ENCODE measurements at regions not wholly inside any gene's neighbourhood (a gene's known extent, or its start where the extent isn't known, plus 50 kb on each side); places are given as distances from the start of the nearest gene placed in this dataset.
A peak's percentile ranks its signal among the peaks of the same experiment; 100 is the strongest.

DNA sequence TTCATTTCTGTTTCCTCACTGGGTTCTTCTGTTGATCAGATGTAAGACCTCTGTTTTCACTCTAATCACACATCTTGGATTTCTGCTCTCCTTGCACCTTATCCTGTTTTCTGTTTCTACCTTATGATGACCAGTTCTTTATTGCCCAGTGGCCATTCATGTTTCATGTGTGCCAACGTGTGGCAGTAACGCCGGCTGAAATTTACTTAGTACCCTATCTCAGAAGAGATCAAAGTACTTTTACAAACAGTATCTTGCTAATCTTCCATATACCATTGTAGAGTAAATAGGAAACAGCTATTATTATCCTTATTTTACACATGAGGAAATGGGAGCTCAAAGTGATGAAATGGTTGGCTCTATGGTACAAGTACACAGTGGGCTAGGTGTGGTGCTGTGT is 74.0 kb downstream of the GATA3 start:
- no peaks in the 10 kb centered on the region for H3K9me3 ChIP-seq (ENCODE audit: low read depth, low read length)
- no peak overlapping the region for H3K4me3 ChIP-seq (ENCODE audit: low read length)
- peaks cover 24% of the 10 kb centered on the region for H3K27me3 ChIP-seq (ENCODE audit: insufficient read depth, low read length)
- H3K4me1 ChIP-seq (ENCODE audit: insufficient read depth, low read length), result peaks cover 6% of the 10 kb centered on the region

DNA sequence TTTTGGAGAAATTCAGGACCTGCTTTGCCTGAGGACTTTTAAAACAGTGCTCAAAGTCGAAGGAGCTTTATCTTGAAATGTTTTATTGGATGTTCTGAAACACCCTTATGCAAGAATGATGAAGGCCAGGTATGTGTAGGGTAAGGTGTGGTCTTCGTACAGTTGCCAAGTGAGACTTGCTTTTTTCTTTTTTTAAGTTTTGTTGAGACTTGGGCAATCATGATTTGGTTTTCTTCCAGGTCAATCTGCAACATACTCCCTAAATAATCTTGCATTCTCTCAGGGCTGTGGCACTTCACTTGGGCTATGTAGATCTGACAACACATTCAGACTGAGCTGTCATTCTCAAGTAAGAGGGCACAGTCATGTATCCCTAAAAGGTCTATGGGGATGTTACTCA is 75.0 kb downstream of the GATA3 start:
- Histone ChIP-seq H3K9me3 (ENCODE audit: low read depth, low read length) (no peaks in the 10 kb centered on the region), H3K4me3 (ENCODE audit: low read length) (no peak overlapping the region), H3K27me3 (ENCODE audit: insufficient read depth, low read length) (peaks cover 28% of the 10 kb centered on the region), H3K4me1 (ENCODE audit: insufficient read depth, low read length) (peaks cover 6% of the 10 kb centered on the region)

DNA sequence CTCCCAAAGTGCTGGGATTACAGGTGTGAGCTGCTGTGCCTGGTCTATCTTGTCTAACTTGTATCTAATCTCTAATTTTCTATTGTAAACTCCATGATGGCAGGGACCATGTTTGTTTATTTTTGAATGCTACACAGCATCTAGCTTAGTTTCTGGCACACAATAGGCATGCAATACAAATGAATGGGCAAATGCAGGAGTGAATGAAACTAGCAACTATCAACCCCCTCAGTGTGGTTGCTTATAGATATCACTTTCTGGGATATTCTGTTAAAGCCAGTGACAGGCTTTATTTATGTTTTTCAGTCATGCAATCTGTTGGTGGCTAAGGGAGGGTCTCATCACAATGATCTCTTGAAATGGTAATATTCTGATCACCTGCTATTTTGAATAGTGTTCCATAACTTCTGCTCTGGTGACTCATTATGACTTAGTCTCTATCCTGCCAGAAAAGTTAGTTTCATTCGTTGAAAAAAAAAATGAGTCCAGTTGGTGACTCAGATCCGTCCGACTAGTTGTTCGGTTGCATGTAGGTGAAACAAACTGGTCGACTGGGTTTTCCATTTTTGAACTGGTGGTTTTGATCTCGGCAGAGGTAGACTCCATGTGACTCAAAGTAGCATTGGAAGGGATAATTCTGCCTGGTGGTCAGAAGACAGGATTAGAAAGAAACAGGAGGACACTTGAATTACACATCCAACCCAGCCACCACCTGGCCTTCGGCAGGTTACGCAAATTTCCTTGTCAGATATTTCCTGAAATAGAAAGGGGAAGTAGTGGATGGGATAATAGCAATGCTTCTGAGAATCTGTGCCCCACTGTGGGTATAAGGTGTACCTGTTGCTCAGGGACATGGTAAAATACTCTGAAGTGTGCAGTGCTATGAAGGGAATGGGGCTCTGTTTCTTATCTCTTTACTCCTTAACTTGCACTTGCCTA is 76.8 kb downstream of the GATA3 start:
- no peak overlapping the region for H3K4me3 ChIP-seq (ENCODE audit: low read length)
- H3K4me1 ChIP-seq (ENCODE audit: insufficient read depth, low read length), result peaks cover 8% of the 10 kb centered on the region
- H3K27me3 ChIP-seq (ENCODE audit: insufficient read depth, low read length), result peaks cover 28% of the 10 kb centered on the region

DNA sequence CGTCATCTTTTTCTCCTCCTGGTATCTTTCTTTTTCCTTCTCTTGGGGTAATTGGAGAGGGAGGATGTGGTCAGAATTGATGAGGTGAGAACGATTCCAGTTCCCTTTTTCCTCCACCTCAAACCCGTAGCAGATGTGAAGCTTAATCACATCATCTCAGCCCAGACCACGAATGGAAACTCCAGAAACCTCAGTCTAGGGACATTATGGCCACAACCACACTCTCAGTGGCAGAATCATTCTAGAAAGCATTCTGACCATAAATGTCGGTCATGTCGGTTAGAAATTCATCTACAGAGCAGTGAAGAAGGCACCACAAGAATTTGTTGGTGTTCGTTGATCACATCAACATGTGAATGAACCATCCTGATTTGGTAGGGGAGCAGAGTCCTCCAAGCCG is 78.7 kb downstream of the GATA3 start:
- Histone ChIP-seq H3K27me3 (ENCODE audit: insufficient read depth, low read length) (peaks cover 28% of the 10 kb centered on the region), H3K4me3 (ENCODE audit: low read length) (no peak overlapping the region), H3K4me1 (ENCODE audit: insufficient read depth, low read length) (peaks cover 25% of the 10 kb centered on the region), H3K9me3 (ENCODE audit: low read depth, low read length) (no peaks in the 10 kb centered on the region)

More for the DNA sequence above, 76.8 kb downstream of the GATA3 start:
- H3K9me3 ChIP-seq (ENCODE audit: low read depth, low read length), result no peaks in the 10 kb centered on the region

DNA sequence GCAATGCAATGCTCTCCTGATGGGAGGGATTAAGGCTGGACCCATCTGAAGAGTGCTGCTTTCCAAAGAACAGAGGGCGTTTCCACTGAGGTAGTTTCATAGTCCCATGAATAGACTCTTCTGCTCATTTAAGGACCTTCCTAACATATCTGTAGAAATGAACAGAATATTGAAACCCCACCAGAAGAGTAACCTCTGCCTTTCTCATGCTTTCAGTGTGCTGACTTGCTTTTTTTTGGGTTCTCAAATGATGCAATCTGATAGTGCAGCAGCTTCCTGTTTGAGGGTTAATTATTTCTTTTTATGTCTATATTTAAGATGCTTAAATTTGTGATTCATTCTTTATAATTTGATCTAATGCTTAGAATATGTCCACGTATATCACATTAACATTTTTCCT is 82.2 kb downstream of the GATA3 start:
- peaks cover 20% of the 10 kb centered on the region for H3K27me3 ChIP-seq (ENCODE audit: insufficient read depth, low read length)
- H3K4me1 ChIP-seq (ENCODE audit: insufficient read depth, low read length), result peaks cover 20% of the 10 kb centered on the region
- no peak overlapping the region for H3K4me3 ChIP-seq (ENCODE audit: low read length)
- no peaks in the 10 kb centered on the region for H3K9me3 ChIP-seq (ENCODE audit: low read depth, low read length)

DNA sequence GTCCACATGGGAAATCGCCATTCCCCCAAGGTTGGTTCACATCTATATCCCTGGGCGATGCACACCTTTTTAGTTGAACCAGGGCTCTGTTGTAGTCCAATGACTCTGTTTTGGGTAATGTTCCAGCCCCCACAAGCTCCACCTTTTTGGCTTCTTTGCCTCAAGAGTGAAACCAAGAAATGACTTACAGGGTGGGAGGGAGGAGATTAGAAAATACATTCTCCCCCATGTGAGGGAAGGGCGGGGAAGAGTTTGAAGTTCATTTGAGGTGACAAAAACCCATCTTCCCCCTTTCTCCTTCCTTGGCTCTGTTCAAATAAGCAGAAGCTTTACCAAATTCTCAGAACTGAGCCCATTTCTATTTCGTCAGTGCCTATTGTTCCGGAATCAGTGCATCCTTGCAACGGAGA is 82.8 kb downstream of the GATA3 start:
- Histone ChIP-seq H3K4me3 (ENCODE audit: low read length) (peak overlapping the region; percentile 1), H3K4me1 (ENCODE audit: insufficient read depth, low read length) (peaks cover 19% of the 10 kb centered on the region), H3K9me3 (ENCODE audit: low read depth, low read length) (no peaks in the 10 kb centered on the region), H3K27me3 (ENCODE audit: insufficient read depth, low read length) (peaks cover 16% of the 10 kb centered on the region)

DNA sequence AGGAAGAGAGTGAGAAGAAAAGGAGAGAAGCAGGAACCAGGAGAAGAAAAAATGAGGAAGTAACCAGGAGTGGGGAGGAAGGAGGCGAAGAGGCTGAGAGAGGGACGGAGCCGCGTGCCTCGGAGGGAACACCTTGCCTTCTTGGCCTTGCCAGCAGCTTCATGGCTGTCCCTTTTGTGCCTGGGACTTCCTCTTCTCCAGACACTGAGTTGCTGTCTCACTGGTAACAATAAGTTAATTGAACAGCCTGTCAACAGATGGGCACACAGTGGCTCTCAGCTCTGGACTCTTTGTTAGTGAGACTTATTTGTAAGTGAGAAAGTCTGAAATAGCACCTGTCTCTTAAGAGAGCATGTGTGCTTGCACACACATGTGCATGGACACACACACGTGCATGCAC is 83.2 kb downstream of the GATA3 start:
- Histone ChIP-seq H3K27me3 (ENCODE audit: insufficient read depth, low read length) (peaks cover 12% of the 10 kb centered on the region), H3K4me3 (ENCODE audit: low read length) (peak overlapping the region; percentile 1), H3K4me1 (ENCODE audit: insufficient read depth, low read length) (peaks cover 19% of the 10 kb centered on the region), H3K9me3 (ENCODE audit: low read depth, low read length) (no peaks in the 10 kb centered on the region)

DNA sequence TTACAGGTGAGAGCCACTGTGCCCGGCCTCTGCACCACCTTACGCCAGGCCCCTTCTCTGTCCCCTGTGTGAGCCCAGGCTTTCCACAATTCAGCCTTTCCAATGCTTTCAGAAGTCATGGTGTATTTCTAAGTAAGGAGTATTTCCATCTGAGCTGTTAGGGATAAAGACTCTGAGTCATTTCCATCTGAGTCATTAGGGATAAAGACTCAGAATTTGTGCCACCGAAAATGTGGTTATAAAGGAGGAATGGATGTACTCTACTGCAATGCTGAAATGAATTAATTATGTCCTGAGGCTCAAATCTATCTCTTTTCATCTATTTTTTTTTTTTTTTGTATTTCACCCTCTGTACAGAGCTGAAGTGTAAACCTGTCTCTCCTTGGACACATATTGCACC is 84.0 kb downstream of the GATA3 start:
- no peaks in the 10 kb centered on the region for H3K9me3 ChIP-seq (ENCODE audit: low read depth, low read length)
- H3K4me3 ChIP-seq (ENCODE audit: low read length), result no peak overlapping the region
- H3K27me3 ChIP-seq (ENCODE audit: insufficient read depth, low read length), result peaks cover 5% of the 10 kb centered on the region
- H3K4me1 ChIP-seq (ENCODE audit: insufficient read depth, low read length), result peaks cover 19% of the 10 kb centered on the region

DNA sequence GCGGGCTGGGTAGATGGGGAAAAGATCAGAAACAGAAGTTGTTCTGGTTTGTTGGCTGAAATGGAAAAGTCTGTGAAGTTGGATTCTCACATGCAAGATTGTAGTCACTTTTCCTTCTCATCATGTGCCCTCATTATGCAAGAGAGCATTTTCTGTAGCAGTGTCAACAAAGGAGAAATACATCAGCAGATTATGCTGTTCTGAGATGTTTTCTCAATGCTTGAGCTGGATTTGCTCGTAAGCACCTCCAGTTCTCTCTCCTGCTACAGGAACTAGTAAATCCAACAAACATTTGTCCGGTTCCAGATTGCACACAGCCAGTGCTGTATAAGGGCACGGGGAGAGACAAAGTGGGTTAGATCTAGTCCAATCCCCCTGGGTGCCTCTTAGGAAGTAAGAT is 90.0 kb downstream of the GATA3 start:
- H3K4me3 ChIP-seq (ENCODE audit: low read length), result no peak overlapping the region
- H3K9me3 ChIP-seq (ENCODE audit: low read depth, low read length), result no peaks in the 10 kb centered on the region
- H3K4me1 ChIP-seq (ENCODE audit: insufficient read depth, low read length), result no peaks in the 10 kb centered on the region
- H3K27me3 ChIP-seq (ENCODE audit: insufficient read depth, low read length), result peaks cover 4% of the 10 kb centered on the region

DNA sequence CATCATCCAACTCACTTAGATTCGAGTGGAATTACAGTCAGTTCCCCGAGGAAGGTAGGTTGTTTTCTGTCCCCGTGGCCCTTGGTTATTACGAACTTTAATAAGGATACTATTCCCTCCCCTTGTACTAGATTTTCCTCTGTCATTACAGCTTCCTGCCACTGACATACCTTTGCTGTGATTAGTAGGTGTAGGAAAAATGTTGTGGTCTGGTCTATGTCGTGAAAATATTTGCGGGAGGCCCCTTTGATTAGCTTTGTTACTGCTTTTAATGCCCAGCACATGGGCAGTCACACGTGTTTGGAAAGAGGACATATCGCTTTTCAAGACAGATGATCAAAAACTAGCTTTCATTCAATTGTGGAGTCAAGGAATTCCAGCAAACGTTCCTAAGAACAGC is 92.2 kb downstream of the GATA3 start:
- peaks cover 4% of the 10 kb centered on the region for H3K27me3 ChIP-seq (ENCODE audit: insufficient read depth, low read length)
- H3K4me1 ChIP-seq (ENCODE audit: insufficient read depth, low read length), result no peaks in the 10 kb centered on the region
- no peaks in the 10 kb centered on the region for H3K9me3 ChIP-seq (ENCODE audit: low read depth, low read length)

DNA sequence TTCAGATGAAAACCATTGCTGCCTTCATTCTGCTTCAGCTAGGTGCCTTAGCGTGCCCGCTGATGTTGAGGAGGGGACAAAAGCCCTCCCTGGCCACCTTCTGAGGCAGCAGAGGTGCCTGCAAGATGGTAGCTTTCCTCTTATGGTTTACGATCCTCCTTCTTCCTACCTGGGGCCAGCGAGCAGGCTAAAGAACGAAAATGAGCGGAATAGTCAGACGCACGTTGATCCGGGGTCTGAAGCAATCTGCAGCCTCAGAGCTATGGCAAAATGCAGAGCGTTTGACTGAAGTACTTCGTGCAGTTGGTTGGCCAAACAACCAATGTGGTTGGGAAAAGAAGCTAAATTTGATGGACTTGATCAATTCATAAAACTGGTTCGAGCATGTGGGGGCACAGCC is 95.5 kb downstream of the GATA3 start:
- Histone ChIP-seq H3K4me3 (ENCODE audit: low read length) (no peak overlapping the region), H3K9me3 (ENCODE audit: low read depth, low read length) (no peaks in the 10 kb centered on the region), H3K27me3 (ENCODE audit: insufficient read depth, low read length) (peaks cover 4% of the 10 kb centered on the region), H3K4me1 (ENCODE audit: insufficient read depth, low read length) (no peaks in the 10 kb centered on the region)

More for the DNA sequence above, 92.2 kb downstream of the GATA3 start:
- H3K4me3 ChIP-seq (ENCODE audit: low read length), result no peak overlapping the region

DNA sequence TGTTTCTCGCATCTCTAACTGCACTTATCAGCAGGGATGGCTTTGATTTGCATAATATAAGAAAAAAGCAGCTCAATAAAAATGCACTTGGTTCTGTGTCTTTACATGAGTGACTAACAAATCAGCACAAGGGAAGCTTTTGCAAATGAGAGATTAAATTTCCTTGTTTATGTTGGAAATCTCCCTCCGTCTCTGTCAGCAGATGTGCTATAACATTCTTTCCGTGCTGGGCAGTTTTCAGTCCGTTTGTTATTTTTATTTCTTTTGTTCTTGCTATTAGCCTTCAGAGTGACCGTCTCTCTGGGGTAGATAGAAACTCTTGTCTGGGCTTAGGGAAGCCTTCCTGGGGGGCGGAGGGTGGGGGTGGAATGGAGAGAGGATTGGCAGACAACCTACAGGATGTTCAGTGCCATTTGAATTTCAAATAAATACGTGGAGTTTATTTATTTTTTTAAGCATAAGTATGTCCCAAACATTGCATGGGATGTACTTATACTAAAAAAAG is 96.0 kb downstream of the GATA3 start:
- no peak overlapping the region for H3K4me3 ChIP-seq (ENCODE audit: low read length)
- H3K9me3 ChIP-seq (ENCODE audit: low read depth, low read length), result no peaks in the 10 kb centered on the region
- peaks cover 4% of the 10 kb centered on the region for H3K27me3 ChIP-seq (ENCODE audit: insufficient read depth, low read length)
- H3K4me1 ChIP-seq (ENCODE audit: insufficient read depth, low read length), result no peaks in the 10 kb centered on the region

DNA sequence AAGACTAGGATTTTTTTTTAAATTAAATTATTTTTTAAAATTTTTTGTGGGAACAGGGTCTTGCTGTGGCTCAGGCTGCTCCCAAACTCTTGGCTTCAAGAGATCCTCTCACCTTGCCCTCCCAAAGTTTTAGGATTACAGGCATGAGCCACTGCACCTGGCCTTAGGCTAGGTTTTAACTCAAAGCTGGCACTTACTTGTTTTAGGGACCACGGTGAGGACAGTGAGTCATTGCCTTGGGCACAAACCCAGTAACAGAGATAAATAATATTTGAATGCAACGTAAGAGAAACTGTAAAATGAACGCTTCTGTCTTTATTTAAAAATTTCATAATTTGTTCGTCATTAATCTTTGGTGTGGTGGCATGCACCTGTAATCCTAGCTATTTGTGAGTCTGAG is 96.6 kb downstream of the GATA3 start:
- H3K27me3 ChIP-seq (ENCODE audit: insufficient read depth, low read length), result peaks cover 4% of the 10 kb centered on the region
- H3K9me3 ChIP-seq (ENCODE audit: low read depth, low read length), result no peaks in the 10 kb centered on the region
- no peak overlapping the region for H3K4me3 ChIP-seq (ENCODE audit: low read length)
- H3K4me1 ChIP-seq (ENCODE audit: insufficient read depth, low read length), result no peaks in the 10 kb centered on the region

DNA sequence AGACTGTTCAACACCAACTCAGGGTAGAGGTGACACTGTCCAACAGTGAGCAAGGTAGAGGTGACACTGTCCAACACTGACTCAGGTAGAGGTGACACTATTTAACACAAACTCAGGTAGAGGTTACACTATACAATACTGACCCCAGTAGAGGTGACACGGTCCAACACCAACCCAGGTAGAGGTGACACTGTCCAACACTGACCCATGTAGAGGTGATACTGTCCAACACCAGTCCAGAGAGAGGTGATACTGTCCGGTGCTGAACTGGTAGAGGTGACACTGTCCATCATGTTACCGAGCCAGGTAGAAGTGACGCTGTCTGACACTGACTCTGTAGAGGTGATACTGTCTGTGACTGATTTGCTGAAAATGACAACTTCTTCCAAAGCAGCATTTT is 102.4 kb downstream of the GATA3 start:
- no peaks in the 10 kb centered on the region for H3K4me1 ChIP-seq (ENCODE audit: insufficient read depth, low read length)
- H3K27me3 ChIP-seq (ENCODE audit: insufficient read depth, low read length), result peaks cover 6% of the 10 kb centered on the region
- H3K9me3 ChIP-seq (ENCODE audit: low read depth, low read length), result no peaks in the 10 kb centered on the region
- no peak overlapping the region for H3K4me3 ChIP-seq (ENCODE audit: low read length)

DNA sequence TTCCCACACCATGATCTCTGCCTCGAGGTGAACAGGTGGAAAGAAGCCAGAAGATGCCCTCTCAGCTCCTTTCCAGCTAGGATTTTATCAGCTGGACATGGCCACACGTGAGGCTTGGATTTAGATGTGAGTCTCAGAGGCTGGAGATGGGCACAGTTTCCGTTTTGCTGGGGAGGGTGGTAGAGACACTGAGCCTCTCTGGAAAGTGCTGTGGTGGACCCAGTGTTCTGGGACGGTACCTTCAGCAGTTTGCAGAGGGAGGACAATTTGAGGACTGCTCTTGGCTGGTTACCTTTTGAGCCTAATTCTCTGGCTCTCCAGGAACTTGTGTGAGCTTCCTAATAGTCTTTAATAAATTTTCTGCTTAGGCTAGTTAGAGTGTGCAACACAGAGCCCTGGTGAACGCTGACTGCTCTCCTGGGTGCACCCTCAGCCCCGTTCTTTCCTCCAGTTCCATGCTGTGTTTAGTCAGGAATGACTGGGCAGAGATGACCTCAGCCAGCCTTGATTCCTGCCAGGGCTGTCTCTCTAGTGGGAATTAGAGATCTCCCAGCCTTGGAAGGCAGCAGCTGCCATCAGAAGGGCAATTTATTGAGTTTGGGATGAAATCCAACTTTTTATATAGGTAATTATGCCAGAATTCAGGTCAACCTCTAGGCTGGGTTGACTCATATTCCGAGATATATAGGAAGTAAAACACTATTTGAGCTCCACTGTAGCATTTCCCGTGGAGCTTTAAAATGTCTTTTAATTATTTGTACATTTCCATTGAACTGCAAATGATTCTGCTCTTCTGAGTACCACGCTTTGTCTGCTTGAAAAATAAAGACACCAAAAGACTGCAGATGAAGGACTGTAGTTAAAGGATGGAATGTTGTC is 103.9 kb downstream of the GATA3 start:
- Histone ChIP-seq H3K9me3 (ENCODE audit: low read depth, low read length) (no peaks in the 10 kb centered on the region), H3K4me1 (ENCODE audit: insufficient read depth, low read length) (no peaks in the 10 kb centered on the region), H3K4me3 (ENCODE audit: low read length) (no peak overlapping the region), H3K27me3 (ENCODE audit: insufficient read depth, low read length) (peaks cover 6% of the 10 kb centered on the region)

Data from mononuclear cell (primary cell).